GM21447 (cell line): ENCODE measurements at regions not wholly inside any gene's neighbourhood (a gene's known extent, or its start where the extent isn't known, plus 50 kb on each side); places are given as distances from the start of the nearest gene placed in this dataset.
"Not testable (repeated sequence)": the region's sequence is repeated elsewhere in the genome, so short reads cannot be mapped to it uniquely, and the experiment has no call there.

Experiments
- ATAC-seq: cut with Tn5 transposase; IDR thresholded peaks from one replicate; pipeline ENCODE4 v1.9.1; 2021; ENCODE audit not compliant: unreplicated experiment

- ATAC-seq: no peak
These were observed 187.8 kb downstream of the ZNF516 start for GRCh38 chr18:76307293-76307690.

DNA sequence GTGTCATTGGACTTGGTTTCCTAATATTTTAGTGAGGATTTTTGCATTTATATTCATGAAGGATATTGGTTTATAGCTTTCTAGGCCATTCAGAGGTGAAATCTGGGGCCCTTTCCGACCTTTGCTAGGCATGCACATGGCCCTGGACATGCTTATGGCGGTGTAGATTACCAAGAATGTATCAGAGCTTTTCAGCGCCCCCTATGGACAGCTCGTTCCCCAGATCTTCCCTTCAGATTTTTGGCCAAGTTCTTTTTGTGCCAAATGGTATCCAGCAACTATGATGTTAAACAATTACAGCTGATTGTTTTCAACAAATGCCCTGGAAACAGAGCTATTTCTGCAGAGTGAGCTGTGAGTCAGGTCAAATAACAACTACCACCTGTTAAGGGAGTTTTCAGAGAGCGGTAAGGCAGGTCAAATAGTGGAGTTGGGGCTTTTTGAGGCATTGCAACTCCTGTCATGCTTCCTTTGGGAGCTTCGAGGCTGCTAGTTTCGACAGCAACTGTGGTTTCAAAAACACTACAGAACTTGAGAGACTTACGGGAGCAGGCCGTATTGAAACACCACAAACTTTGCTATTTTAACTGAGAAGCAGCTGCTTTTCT, 188.3 kb downstream of the ZNF516 start:
- ATAC-seq: no peak

DNA sequence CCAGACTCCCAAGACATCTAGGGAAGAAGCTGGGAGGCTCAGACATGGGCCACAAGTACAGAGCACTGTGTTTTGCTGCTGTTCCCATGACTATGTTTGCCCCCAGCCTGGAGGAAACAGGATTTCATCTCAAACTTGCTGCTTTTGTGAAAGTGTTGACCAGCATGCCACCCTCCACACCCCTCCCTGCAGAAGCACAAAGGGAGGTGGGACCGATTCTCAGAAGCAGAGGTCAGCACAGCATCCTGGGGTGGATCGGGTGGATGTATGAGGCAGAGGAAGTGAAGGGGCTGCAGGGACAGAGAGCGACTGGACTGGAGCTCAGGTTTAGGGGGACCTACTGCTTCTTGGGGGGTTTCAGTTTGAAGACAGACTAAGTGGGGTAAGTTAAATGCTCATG, 209.2 kb downstream of the ZNF516 start:
- no peak for ATAC-seq

DNA sequence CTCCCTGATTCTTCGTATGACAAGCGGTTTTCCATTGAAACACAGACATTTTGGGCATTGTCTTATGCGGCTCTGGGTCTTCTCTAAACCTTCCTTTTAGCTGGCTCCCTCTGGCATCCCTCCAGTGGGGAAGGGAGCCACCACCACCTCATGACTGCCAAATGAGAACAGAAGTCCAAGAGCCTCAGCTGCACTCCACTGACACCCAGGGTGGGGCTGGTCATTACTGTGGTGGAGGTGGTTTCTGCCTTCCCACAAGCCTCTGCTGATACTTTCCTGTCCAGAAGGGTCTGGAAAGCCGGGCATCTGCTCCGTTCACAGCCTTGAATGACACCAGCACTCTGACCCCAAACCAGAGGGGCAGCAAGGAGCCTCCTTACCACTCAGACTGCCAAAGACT, 213.5 kb downstream of the ZNF516 start:
- no peak for ATAC-seq

- no peak for ATAC-seq
These were observed 217.2 kb downstream of the ZNF516 start for GRCh38 chr18:76277801-76278200.

GRCh38 chr18:76275727-76276313, 219.2 kb downstream of the ZNF516 start:
- ATAC-seq: no peak

- no peak for ATAC-seq
These were observed 220.4 kb downstream of the ZNF516 start for GRCh38 chr18:76274468-76275289.

DNA sequence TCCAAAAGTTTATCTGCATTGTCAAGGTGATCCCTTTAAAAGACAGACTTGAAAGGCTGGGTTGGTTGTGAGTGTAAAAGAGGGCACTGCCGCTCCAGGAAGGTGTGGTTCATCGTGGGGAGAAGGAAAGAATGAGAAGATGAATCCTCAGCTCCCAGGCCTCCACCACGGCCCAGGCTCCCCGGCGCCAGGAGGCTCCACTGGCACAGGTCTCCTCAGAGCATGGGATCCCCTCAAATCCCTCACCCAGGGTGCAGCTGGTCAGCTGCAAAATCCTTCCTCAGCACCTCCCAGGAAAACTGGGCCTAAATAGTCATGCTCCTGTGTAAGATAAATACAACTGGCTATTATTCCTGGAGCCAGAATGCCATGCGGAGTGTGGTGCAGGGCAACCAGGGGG, 221.1 kb downstream of the ZNF516 start:
- ATAC-seq: no peak

GRCh38 chr18:76273036-76273545, 222.0 kb downstream of the ZNF516 start:
- ATAC-seq: no peak

- not testable (repeated sequence) for ATAC-seq
These were observed 227.6 kb downstream of the ZNF516 start for GRCh38 chr18:76267423-76267822.

DNA sequence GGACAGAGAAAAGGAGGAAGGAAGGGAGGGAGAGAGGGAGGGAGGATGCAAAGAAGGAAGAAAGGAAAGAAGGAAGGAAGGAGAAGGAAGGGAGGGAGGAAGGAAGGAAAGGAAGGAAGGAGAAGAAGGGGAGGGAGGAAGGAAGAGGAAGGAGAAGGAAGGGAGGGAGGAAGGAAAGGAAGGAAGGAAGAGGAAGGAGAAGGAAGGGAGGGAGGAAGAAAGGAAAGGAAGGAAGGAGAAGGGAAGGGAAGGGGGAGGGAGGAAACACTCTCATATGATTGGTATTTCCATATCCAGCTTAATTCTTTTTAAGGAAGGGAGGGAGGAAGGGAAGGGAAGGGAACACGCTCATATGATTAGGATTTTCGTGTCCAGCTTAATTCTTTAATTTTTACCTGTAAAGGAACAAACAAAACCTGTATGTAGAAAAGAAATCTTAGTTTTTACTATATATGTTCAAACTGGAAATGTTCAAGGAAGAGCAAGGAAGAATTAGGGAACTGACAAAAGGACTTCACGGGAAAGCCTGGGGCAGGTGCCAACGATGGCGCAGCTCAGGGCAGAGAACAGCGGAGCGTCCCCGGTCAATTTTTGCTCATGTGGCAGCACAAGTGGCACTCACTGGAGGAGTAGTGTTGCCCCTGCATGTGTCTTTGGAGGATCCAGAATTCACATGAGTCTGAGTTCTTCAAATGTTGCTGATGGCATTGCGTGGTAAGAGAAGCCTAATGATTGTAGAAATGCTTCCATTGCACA, 228.6 kb downstream of the ZNF516 start:
- no peak for ATAC-seq

DNA sequence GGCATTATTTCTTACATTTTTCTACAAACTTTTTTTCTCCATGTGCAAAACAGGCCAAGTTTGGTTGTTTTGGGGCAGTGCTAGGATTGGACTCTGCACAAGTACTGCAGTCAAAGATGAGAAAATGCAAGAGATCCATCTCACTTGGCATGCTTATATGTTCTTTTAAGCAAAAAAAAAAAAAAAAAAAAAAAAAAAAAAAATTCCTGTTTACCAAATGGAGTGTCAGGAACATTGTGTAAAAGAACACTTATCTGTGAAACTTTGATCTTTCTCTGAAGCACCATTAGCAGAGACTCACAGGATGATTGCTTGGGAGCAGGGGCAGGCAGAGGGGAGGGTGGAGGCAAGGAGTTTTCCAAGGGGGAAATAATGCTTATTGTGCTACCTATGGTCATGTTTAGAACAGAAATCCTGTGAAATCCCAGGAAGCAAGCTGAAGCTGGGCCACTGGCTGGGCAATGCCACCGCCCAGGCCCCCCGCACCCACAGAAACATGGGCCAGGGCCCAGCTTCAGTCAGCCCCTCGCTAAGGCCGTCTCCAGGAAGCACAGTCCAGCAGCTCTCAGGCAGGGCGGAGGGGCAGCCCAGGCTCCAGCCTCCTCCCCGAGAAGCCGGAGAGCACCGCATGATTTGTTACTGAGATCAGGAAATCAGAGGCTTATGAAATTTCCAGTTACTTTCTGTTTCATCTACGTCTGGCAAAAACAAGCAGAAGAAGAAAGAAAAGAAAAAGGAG, 229.4 kb downstream of the ZNF516 start:
- ATAC-seq: no peak

DNA sequence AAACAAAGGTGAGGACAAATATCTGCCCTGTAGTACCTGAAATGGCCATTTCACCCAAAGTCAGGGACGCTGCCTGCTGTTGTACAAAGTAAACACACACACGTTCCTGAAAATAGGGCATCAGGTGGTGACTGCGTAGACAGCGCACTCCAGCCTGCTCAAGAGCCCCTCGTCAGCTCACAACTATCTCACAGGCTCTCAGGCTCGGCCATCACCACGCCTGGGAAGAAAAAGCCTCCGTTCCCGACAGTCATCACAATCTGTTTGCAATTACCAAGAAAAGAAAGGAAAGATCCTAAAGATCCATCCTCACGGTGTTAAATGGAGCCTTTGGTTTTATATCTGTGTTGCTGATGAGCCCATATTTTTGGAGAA, 230.2 kb downstream of the ZNF516 start:
- ATAC-seq: no peak

DNA sequence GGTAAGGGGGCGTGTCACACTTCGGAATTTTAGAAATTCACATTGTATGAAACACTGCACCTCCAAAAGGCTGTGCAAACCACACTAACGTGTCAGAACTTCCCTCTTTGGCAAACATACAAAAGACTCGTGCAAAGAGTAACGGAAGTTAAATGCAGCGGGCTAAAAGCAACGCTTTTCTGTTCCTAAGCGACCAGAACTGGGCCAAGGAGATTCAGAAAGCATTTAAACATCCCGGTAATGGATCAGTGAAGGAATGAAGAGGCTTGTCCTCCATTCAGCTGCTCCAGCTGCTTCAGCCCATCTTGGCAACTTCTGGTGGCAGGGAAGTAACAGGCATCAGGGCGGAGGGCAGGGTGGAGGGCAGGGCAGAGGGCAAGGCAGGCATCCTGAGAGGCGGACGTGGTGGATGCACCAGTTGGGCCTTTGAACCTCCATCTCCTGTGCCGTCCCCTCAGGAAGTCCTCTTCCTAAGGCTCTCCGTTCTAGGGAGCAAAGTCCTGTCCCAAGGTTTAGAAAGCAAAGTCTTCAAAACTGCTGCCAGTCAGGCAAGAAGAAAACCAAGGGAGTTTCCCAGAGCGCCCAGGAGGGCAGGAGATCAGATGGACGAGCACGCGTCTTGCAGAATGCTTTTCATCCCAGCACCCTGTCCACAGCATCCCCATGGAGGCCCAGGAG, 230.7 kb downstream of the ZNF516 start:
- ATAC-seq: no peak

- no peak for ATAC-seq
These were observed 231.7 kb downstream of the ZNF516 start for GRCh38 chr18:76263046-76264005.

DNA sequence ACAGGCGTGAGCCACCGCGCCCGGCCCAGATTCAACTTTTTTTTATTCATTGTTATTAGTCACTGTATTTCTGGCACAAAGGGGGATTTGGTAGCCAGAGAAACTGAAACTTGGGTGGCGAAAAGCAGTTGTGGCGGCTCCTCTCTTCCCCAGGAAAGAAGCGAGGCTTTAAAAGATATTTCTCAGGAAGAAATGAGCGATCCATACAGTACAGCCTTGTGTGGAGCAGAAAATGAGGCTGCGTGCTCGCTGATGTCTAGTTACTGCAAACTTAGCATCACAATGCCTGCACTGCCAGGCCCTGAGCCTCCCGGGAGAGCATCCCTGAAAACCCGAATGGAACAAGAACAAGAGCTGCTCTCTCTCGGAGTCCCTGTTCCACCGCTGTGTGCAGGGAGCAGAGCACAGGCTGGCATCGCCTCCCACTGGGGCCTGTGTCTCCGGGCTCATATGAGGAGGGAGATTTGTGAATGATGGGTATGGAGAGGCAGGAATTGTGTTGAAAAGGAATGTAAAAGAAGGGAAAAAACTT, 234.0 kb downstream of the ZNF516 start:
- no peak for ATAC-seq

- ATAC-seq: no peak
These were observed 235.3 kb downstream of the ZNF516 start for GRCh38 chr18:76259711-76260110.

DNA sequence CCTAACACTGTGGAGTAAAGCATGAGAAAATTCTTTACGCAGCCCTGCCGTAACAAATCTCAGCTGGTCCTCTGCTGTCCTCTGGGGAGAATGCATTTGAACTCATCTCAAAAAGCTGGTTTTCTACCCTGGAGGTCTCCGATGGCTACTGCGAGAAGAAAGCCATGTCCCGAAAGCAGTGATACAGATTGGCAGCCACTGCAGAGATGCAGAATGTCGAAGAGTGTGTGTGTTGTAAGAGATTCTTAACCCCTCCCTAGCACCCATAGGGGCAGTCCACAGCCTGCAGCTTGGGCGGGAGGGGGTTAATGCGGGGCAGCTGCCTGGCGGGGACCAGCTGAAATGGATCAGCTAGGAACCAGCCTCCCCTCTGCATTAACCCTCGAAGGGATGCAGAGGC, 235.9 kb downstream of the ZNF516 start:
- no peak for ATAC-seq

DNA sequence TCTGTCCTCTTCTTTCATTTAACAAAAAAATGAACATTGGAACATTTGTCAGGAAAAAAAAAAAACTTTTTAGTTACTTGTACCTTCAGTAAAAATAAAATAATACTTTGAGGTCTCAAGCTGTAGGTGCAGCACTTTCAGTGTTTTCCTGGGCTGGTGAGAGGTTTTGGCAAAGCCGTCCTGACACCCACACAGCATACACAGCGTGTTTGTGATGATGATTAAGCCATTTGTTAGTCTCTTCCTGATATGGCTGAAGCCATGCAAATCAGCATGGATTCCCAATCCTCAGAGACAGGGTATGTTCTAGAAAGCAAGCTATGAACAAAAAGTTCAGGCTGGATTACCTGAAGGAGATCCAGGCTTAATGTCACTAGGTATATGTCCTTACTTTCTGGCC, 236.8 kb downstream of the ZNF516 start:
- ATAC-seq: no peak
